ENCODE measurements at regions not wholly inside any gene's neighbourhood (a gene's known extent, or its start where the extent isn't known, plus 50 kb on each side); places are given as distances from the start of the nearest gene placed in this dataset.

- H3K4me1 ChIP-seq, result no peaks in the 10 kb centered on the region
- H3K9me3 ChIP-seq, result no peaks in the 10 kb centered on the region
- 58 to 64% methylated on average over 4 of the region's 6 CpGs for WGBS, 2 donors (ENCODE audit: low coverage in 1 of 2)
- H3K4me3 ChIP-seq, result no peak overlapping the region
- H3K27me3 ChIP-seq, result no peaks in the 10 kb centered on the region
- TF ChIP-seq POLR2AphosphoS5 (IDR thresholded peaks at IDR 0.05) (no peak), CTCF (IDR thresholded peaks at IDR 0.05) (no peak), POLR2A (IDR thresholded peaks at IDR 0.05) (no peak), EP300 (IDR thresholded peaks at IDR 0.05) (no peak)
- H3K27ac ChIP-seq, result no peak overlapping the region
- peak; percentile 36 for ATAC-seq
- no peaks in the 10 kb centered on the region for H3K36me3 ChIP-seq
These were observed 71.3 kb upstream of the NRXN1 start for GRCh38 chr2:51103205-51103604.

- Histone ChIP-seq H3K27me3 (no peaks in the 10 kb centered on the region), H3K9me3 (no peaks in the 10 kb centered on the region), H3K27ac (no peak overlapping the region), H3K36me3 (no peaks in the 10 kb centered on the region), H3K4me3 (no peak overlapping the region), H3K4me1 (no peaks in the 10 kb centered on the region)
- 65 to 77% methylated on average over 4 of the region's 4 CpGs for WGBS, 2 donors (ENCODE audit: low coverage in 1 of 2)
- no peak for ATAC-seq
- TF ChIP-seq EP300 (IDR thresholded peaks at IDR 0.05) (no peak), CTCF (IDR thresholded peaks at IDR 0.05) (no peak), POLR2AphosphoS5 (IDR thresholded peaks at IDR 0.05) (no peak), POLR2A (IDR thresholded peaks at IDR 0.05) (no peak)
These were observed 61.1 kb upstream of the NRXN1 start for GRCh38 chr2:51093016-51093415.

GRCh38 chr2:51085420-51086068 is 53.6 kb upstream of the NRXN1 start:
- Histone ChIP-seq H3K4me3 (no peak overlapping the region), H3K4me1 (no peaks in the 10 kb centered on the region), H3K36me3 (no peaks in the 10 kb centered on the region), H3K27me3 (no peaks in the 10 kb centered on the region), H3K27ac (no peak overlapping the region), H3K9me3 (no peaks in the 10 kb centered on the region)
- TF ChIP-seq POLR2A (IDR thresholded peaks at IDR 0.05) (no peak), CTCF (IDR thresholded peaks at IDR 0.05) (no peak), POLR2AphosphoS5 (IDR thresholded peaks at IDR 0.05) (no peak), EP300 (IDR thresholded peaks at IDR 0.05) (no peak)
- ATAC-seq, result no peak
- 46 to 52% methylated on average over 3 of the region's 3 CpGs for WGBS, 2 donors (ENCODE audit: low coverage in 1 of 2)

GRCh38 chr2:51084750-51085149 is 52.8 kb upstream of the NRXN1 start:
- Histone ChIP-seq H3K9me3 (no peaks in the 10 kb centered on the region), H3K27ac (no peak overlapping the region), H3K4me3 (no peak overlapping the region), H3K27me3 (no peaks in the 10 kb centered on the region), H3K4me1 (no peaks in the 10 kb centered on the region), H3K36me3 (no peaks in the 10 kb centered on the region)
- WGBS, 2 donors (ENCODE audit: low coverage in 1 of 2), result 90% methylated on average over 2 of the region's 2 CpGs; no CpG with 5 or more reads in 1 of the 2 donors
- no peak for TF ChIP-seq POLR2A (IDR thresholded peaks at IDR 0.05)
- no peak for TF ChIP-seq CTCF (IDR thresholded peaks at IDR 0.05)
- TF ChIP-seq EP300 (IDR thresholded peaks at IDR 0.05), result no peak
- TF ChIP-seq POLR2AphosphoS5 (IDR thresholded peaks at IDR 0.05), result no peak
- no peak for ATAC-seq

Small RNA genes lying in the stretch of these regions (small RNA-seq; reads per million reads assigned to genes)
- gene AC010967.3 (0 reads per million in 4 donors), gene AC069157.1 (0 reads per million in 4 donors), gene AC097463.2 (0 reads per million in 4 donors), gene CRYGGP (0 reads per million in 4 donors), gene MIR4431 (0 reads per million in 4 donors), gene RF00019 (0 reads per million in 4 donors), gene RF00424 (0 reads per million in 4 donors), gene RNU6-997P (0 to 0.12 (median 0) reads per million in 4 donors)
